Ammon's horn (tissue), 1 donor: ENCODE measurements at regions not wholly inside any gene's neighbourhood (a gene's known extent, or its start where the extent isn't known, plus 50 kb on each side); places are given as distances from the start of the nearest gene placed in this dataset.
"Not testable (repeated sequence)": the region's sequence is repeated elsewhere in the genome, so short reads cannot be mapped to it uniquely, and the experiment has no call there.

Experiments
- DNase-seq: peaks from one replicate; pipeline ENCODE4 v3.0.0-alpha.2; 2016; ENCODE audit warnings: low spot score

GRCh38 chr4:12359420-12359819 lies 930.7 kb upstream of the HS3ST1 start:
- no peak for DNase-seq

- not testable (repeated sequence) for DNase-seq
These were observed 904.4 kb upstream of the HS3ST1 start for GRCh38 chr4:12333083-12333482.

- DNase-seq: no peak
These were observed 896.3 kb upstream of the HS3ST1 start for GRCh38 chr4:12324965-12325364.

- DNase-seq: peak; percentile 33
These were observed 891.1 kb upstream of the HS3ST1 start for GRCh38 chr4:12319765-12320164.

- no peak for DNase-seq
These were observed 876.2 kb upstream of the HS3ST1 start for GRCh38 chr4:12304905-12305304.

- DNase-seq: no peak
These were observed 867.7 kb upstream of the HS3ST1 start for GRCh38 chr4:12296366-12296765.

GRCh38 chr4:12293906-12294525 lies 865.3 kb upstream of the HS3ST1 start:
- no peak for DNase-seq

- DNase-seq: no peak
These were observed 857.7 kb upstream of the HS3ST1 start for GRCh38 chr4:12286351-12286750.

GRCh38 chr4:12270546-12270945 lies 841.9 kb upstream of the HS3ST1 start:
- no peak for DNase-seq

GRCh38 chr4:12265554-12265953 lies 836.9 kb upstream of the HS3ST1 start:
- no peak for DNase-seq

- no peak for DNase-seq
These were observed 831.8 kb upstream of the HS3ST1 start for GRCh38 chr4:12260453-12260852.

- no peak for DNase-seq
These were observed 816.3 kb upstream of the HS3ST1 start for GRCh38 chr4:12244973-12245372.

- DNase-seq: no peak
These were observed 813.7 kb upstream of the HS3ST1 start for GRCh38 chr4:12242354-12242753.

- DNase-seq: no peak
These were observed 811.4 kb upstream of the HS3ST1 start for GRCh38 chr4:12239897-12240636.

- no peak for DNase-seq
These were observed 802.4 kb upstream of the HS3ST1 start for GRCh38 chr4:12231098-12231497.

- no peak for DNase-seq
These were observed 792.3 kb upstream of the HS3ST1 start for GRCh38 chr4:12221031-12221430.

GRCh38 chr4:12211636-12212035 lies 782.9 kb upstream of the HS3ST1 start:
- no peak for DNase-seq

GRCh38 chr4:12207396-12207795 lies 778.7 kb upstream of the HS3ST1 start:
- no peak for DNase-seq

- DNase-seq: no peak
These were observed 777.4 kb upstream of the HS3ST1 start for GRCh38 chr4:12206091-12206490.

- DNase-seq: no peak
These were observed 775.3 kb upstream of the HS3ST1 start for GRCh38 chr4:12203945-12204344.

- DNase-seq: no peak
These were observed 771.5 kb upstream of the HS3ST1 start for GRCh38 chr4:12200226-12200625.

- DNase-seq: no peak
These were observed 757.8 kb upstream of the HS3ST1 start for GRCh38 chr4:12186526-12186925.

GRCh38 chr4:12178614-12179610 lies 750.2 kb upstream of the HS3ST1 start:
- no peak for DNase-seq
